CD4-positive, CD25-positive, alpha-beta regulatory T cell (primary cell): ENCODE measurements at regions not wholly inside any gene's neighbourhood (a gene's known extent, or its start where the extent isn't known, plus 50 kb on each side); places are given as distances from the start of the nearest gene placed in this dataset.
"Not testable (repeated sequence)": the region's sequence is repeated elsewhere in the genome, so short reads cannot be mapped to it uniquely, and the experiment has no call there.

Experiments
- ATAC-seq, 2 donors: fragments of 150-1000 bp; cut with Tn5 transposase; one replicate each; pipeline ENCODE4 v1.10.0; 2021; ENCODE audit warnings: low read depth in 2 of 2, moderate number of reproducible peaks in 2 of 2, moderate library complexity in 1 of 2
- DNase-seq, 3 donors: peaks; one replicate each; pipeline versions ENCODE4 v3.0.0 to v3.0.0-alpha.2; 2012 to 2022; ENCODE audit warnings: mixed read lengths in 1 of 3
- H3K27ac ChIP-seq: one replicate; pipeline ENCODE4 v1.7.0; 2013; ENCODE audit warnings: mild to moderate bottlenecking, low read length; ENCODE audit not compliant: insufficient read depth, poor library complexity, severe bottlenecking
- H3K27me3 ChIP-seq: one replicate; pipeline ENCODE4 v1.7.0; 2013; ENCODE audit warnings: low read length; ENCODE audit not compliant: control insufficient read depth, insufficient read depth
- H3K36me3 ChIP-seq: one replicate; pipeline ENCODE4 v1.7.0; 2013; ENCODE audit warnings: mild to moderate bottlenecking, low read length, moderate library complexity; ENCODE audit not compliant: control insufficient read depth, insufficient read depth
- H3K4me1 ChIP-seq: 2 replicates; pipeline ENCODE4 v1.7.0; 2013; ENCODE audit warnings: mild to moderate bottlenecking, low read length; ENCODE audit not compliant: insufficient read depth, control insufficient read depth, poor library complexity, severe bottlenecking
- H3K4me3 ChIP-seq: one replicate; pipeline ENCODE4 v1.7.0; 2013; ENCODE audit warnings: low read depth, mild to moderate bottlenecking, low read length, moderate library complexity
- H3K9me3 ChIP-seq, 2 experiments: 1 replicate in 1 of 2; 2 replicates in 1 of 2; pipeline ENCODE4 v1.7.0; 2013; ENCODE audit warnings: low read length in 2 of 2, mild to moderate bottlenecking in 1 of 2, moderate library complexity in 1 of 2; ENCODE audit not compliant: control insufficient read depth in 2 of 2
- H3K27ac Mint-ChIP-seq, 3 donors: one replicate each; pipeline ENCODE4 v1.8.0; 2020 to 2022; ENCODE audit warnings: mild to moderate bottlenecking in 3 of 3, mixed read lengths in 3 of 3, moderate library complexity in 2 of 3
- H3K27me3 Mint-ChIP-seq: one replicate; pipeline ENCODE4 v1.8.0; 2022; ENCODE audit warnings: mild to moderate bottlenecking, mixed read lengths
- H3K36me3 Mint-ChIP-seq: one replicate; pipeline ENCODE4 v1.8.0; 2020; ENCODE audit warnings: mixed read lengths
- H3K4me1 Mint-ChIP-seq, 4 donors: one replicate each; pipeline ENCODE4 v1.8.0; 2020 to 2022; ENCODE audit warnings: mixed read lengths in 4 of 4, mild to moderate bottlenecking in 1 of 4
- H3K4me3 Mint-ChIP-seq, 4 donors: one replicate each; pipeline ENCODE4 v1.8.0; 2020 to 2022; ENCODE audit warnings: mild to moderate bottlenecking in 4 of 4, mixed read lengths in 4 of 4, moderate library complexity in 3 of 4
- H3K9me3 Mint-ChIP-seq, 7 donors: one replicate each; pipeline ENCODE4 v1.8.0; 2020 to 2022; ENCODE audit warnings: mixed read lengths in 7 of 7, mild to moderate bottlenecking in 3 of 7, moderate library complexity in 2 of 7

DNA sequence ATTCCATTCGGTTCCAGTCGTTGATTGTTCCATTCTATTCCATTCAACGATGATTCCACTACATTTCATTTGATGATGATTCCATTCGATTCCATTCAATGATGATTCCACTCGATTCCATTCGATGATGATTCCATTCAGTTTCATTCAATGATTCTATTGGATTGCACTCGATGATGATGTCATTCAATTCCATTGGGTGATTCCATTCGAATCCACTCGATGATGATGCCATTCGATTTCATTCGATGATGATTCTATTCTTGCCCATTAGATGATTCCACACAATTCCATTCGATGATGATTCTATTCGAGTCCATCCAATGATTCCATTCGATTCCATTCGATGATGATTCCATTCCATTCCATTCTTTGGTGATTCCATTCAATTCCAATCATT lies 1283.7 kb downstream of the TP53TG3F start:
- Mint-ChIP-seq H3K9me3 (peaks cover 0 to 16% (median 6%) of the 10 kb centered on the region in 7 donors), H3K27ac (no peak overlapping the region), H3K27me3 (no peaks in the 10 kb centered on the region), H3K4me3 (peak overlapping the region in 1 of 4 donors; percentile 27), H3K4me1 (no peaks in the 10 kb centered on the region), H3K36me3 (peaks cover 5% of the 10 kb centered on the region)
- no peak overlapping the region for H3K27ac ChIP-seq
- H3K27me3 ChIP-seq, result no peaks in the 10 kb centered on the region
- peaks cover 20 to 54% of the 10 kb centered on the region in 2 experiments for H3K9me3 ChIP-seq
- H3K4me3 ChIP-seq, result no peak overlapping the region
- no peak for ATAC-seq
- no peaks in the 10 kb centered on the region for H3K4me1 ChIP-seq
- H3K36me3 ChIP-seq, result no peaks in the 10 kb centered on the region
- no peak for DNase-seq

- H3K36me3 Mint-ChIP-seq, result peaks cover 9% of the 10 kb centered on the region
- ATAC-seq, result no peak
These were observed 1299.4 kb downstream of the TP53TG3F start for GRCh38 chr16:34758835-34759234.

GRCh38 chr16:34791835-34792234 lies 1332.4 kb downstream of the TP53TG3F start:
- not testable (repeated sequence) for H3K4me1 ChIP-seq, H3K27ac ChIP-seq, H3K9me3 ChIP-seq, H3K4me1 Mint-ChIP-seq, H3K36me3 ChIP-seq, H3K36me3 Mint-ChIP-seq, H3K4me3 ChIP-seq, DNase-seq, H3K27me3 Mint-ChIP-seq, ATAC-seq, H3K27me3 ChIP-seq, H3K27ac Mint-ChIP-seq
- Mint-ChIP-seq H3K4me3 (peak overlapping the region in 1 of 4 donors; percentile 52), H3K9me3 (peaks cover 0 to 44% (median 10%) of the 10 kb centered on the region in 7 donors)

More at GRCh38 chr16:34758835-34759234, 1299.4 kb downstream of the TP53TG3F start:
- Mint-ChIP-seq H3K9me3 (peaks cover 0 to 75% (median 22%) of the 10 kb centered on the region in 7 donors), H3K4me1 (peaks cover 0 to 2% (median 0%) of the 10 kb centered on the region in 4 donors), H3K27me3 (no peaks in the 10 kb centered on the region), H3K27ac (no peak overlapping the region), H3K4me3 (no peak overlapping the region)
- H3K36me3 ChIP-seq, result no peaks in the 10 kb centered on the region
- H3K4me1 ChIP-seq, result no peaks in the 10 kb centered on the region
- H3K4me3 ChIP-seq, result no peak overlapping the region
- peaks cover 27 to 67% of the 10 kb centered on the region in 2 experiments for H3K9me3 ChIP-seq
- no peak for DNase-seq
- H3K27me3 ChIP-seq, result no peaks in the 10 kb centered on the region
- H3K27ac ChIP-seq, result no peak overlapping the region

DNA sequence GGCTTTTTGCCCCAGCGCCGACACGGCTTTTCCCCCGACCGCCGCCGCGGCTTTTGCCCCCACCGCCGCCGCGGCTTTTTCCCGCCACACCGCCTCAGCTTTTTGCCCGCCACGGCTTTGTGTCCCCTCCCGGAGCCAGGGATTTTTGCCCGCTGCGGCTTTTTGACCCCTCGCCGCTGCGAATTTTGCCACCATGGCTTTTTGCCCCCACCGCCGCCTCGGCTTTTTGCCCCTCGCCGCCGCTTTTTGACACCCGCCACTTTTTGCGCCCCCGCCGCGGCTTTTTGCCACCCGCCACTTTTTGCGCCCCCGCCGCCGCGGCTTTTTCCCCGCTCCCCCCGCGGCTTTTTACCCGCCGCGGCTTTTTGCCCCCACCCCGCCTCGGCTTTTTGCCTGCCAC lies 1342.5 kb downstream of the TP53TG3F start:
- Mint-ChIP-seq H3K4me3 (no peak overlapping the region), H3K27me3 (no peaks in the 10 kb centered on the region), H3K4me1 (no peaks in the 10 kb centered on the region), H3K36me3 (no peaks in the 10 kb centered on the region), H3K27ac (no peak overlapping the region), H3K9me3 (peaks cover 0 to 12% (median 3%) of the 10 kb centered on the region in 7 donors)
- no peak for ATAC-seq
- no peaks in the 10 kb centered on the region for H3K4me1 ChIP-seq
- no peak overlapping the region for H3K4me3 ChIP-seq
- H3K36me3 ChIP-seq, result no peaks in the 10 kb centered on the region
- no peak overlapping the region for H3K27ac ChIP-seq
- peaks cover 0 to 10% of the 10 kb centered on the region in 2 experiments for H3K9me3 ChIP-seq
- no peaks in the 10 kb centered on the region for H3K27me3 ChIP-seq
- DNase-seq, result no peak

- Histone ChIP-seq H3K27ac (no peak overlapping the region), H3K36me3 (no peaks in the 10 kb centered on the region), H3K9me3 (peaks cover 0 to 10% of the 10 kb centered on the region in 2 experiments), H3K4me3 (no peak overlapping the region), H3K27me3 (no peaks in the 10 kb centered on the region), H3K4me1 (no peaks in the 10 kb centered on the region)
- Mint-ChIP-seq H3K27ac (no peak overlapping the region), H3K4me1 (no peaks in the 10 kb centered on the region), H3K4me3 (no peak overlapping the region), H3K36me3 (no peaks in the 10 kb centered on the region), H3K27me3 (no peaks in the 10 kb centered on the region), H3K9me3 (peaks cover 0 to 12% (median 2%) of the 10 kb centered on the region in 7 donors)
- ATAC-seq (no peak), DNase-seq (no peak)
These were observed 1343.0 kb downstream of the TP53TG3F start for GRCh38 chr16:34802396-34802795.

DNA sequence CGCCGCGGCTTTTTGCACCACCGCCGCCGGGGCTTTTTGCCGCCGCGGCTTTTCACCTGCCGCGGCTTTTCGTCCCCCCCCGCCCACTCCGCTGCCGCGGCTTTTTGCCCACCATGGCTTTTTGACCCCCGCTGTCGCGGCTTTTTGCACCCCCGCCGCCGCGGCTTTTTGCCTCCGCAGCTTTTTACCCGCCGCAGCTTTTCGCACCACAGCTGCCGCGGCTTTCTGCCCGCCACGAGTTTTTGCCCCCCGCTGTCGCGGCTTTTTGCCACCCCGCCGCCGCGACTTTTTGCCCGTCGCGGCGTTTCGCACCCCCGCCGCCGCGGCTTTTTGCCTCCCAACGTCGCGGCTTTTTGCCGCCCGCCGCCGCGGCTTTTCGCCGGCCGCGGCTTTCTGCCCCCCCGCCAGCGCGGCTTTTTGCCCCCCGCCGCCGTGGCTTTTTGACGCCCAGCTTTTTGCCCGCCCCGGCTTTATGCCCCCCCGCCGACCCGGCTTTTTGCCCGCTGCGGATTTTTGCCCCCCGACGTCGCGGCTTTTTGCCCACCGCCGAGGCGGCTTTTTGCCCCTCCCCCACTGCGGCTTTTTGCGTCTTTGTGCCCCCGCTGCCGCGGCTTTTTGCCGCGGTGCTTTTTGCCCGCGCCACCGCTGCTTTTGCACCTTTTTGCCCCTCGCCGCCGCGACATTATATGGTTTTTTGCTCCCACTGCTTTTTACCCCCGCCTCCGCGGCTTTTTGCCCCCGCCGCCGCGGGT lies 1343.6 kb downstream of the TP53TG3F start:
- Mint-ChIP-seq H3K36me3 (no peaks in the 10 kb centered on the region), H3K4me1 (no peaks in the 10 kb centered on the region), H3K27me3 (no peaks in the 10 kb centered on the region), H3K27ac (no peak overlapping the region), H3K9me3 (peaks cover 0 to 11% (median 2%) of the 10 kb centered on the region in 7 donors), H3K4me3 (no peak overlapping the region)
- no peak for DNase-seq
- Histone ChIP-seq H3K4me3 (no peak overlapping the region), H3K9me3 (peaks cover 0 to 10% of the 10 kb centered on the region in 2 experiments), H3K4me1 (no peaks in the 10 kb centered on the region), H3K36me3 (no peaks in the 10 kb centered on the region), H3K27ac (no peak overlapping the region), H3K27me3 (no peaks in the 10 kb centered on the region)
- ATAC-seq, result no peak

DNA sequence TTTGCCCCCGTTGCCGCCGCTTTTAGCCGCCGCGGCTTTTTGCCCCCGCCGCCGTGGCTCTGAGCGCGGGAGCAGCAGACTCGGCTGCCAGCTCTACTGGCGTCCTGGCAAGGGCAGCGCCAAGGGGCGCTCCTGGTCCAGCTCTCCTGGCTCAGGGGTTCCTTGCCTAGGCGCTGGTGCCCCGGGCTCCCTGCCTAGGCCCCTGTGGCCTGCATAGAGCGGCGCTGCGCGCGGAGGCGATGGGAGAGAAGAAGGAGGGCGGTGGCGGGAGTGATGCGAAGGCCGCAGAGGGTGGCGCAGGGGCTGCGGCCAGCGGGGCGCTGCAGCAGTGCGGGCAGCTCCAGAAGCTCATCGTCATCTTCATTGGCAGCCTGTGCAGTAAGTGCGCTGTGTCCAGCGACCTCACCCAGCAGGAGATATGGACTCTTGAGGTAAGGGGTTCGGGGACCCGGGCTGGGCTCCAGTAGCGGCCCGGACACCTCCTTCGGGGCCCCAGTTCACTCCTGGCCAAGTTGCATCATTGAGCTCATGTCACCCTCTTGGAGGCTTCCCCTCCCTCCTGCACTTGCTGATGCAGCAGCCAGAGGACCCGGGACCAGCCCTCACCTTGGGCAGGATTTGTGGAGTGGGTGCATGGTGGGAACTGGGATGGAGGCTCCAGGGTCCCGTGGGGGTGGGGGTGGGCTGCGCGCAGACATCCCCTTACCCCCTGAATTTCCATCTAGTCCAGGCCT lies 1344.4 kb downstream of the TP53TG3F start:
- H3K27me3 Mint-ChIP-seq, result no peaks in the 10 kb centered on the region
- no peak for DNase-seq
- Histone ChIP-seq H3K9me3 (peaks cover 0 to 10% of the 10 kb centered on the region in 2 experiments), H3K27me3 (no peaks in the 10 kb centered on the region), H3K4me3 (no peak overlapping the region), H3K4me1 (no peaks in the 10 kb centered on the region), H3K27ac (no peak overlapping the region), H3K36me3 (no peaks in the 10 kb centered on the region)
- no peaks in the 10 kb centered on the region for H3K4me1 Mint-ChIP-seq
- no peak overlapping the region for H3K4me3 Mint-ChIP-seq
- H3K36me3 Mint-ChIP-seq, result no peaks in the 10 kb centered on the region
- H3K27ac Mint-ChIP-seq, result no peak overlapping the region
- peaks cover 0 to 8% (median 2%) of the 10 kb centered on the region in 7 donors for H3K9me3 Mint-ChIP-seq
- ATAC-seq, result no peak
